ENCODE measurements at regions not wholly inside any gene's neighbourhood (a gene's known extent, or its start where the extent isn't known, plus 50 kb on each side); places are given as distances from the start of the nearest gene placed in this dataset.

GRCh38 chr14:98412431-98412830, 859.6 kb downstream of the BCL11B start:
- no peak for DNase-seq (ENCODE audit: low read depth)
- H3K4me3 ChIP-seq (ENCODE audit: low read depth, low read length), result no peak overlapping the region
- no peak for TF ChIP-seq CTCF (conservative IDR thresholded peaks at IDR 0.05; ENCODE audit: low read depth, low read length)

- no peak for TF ChIP-seq CTCF (conservative IDR thresholded peaks at IDR 0.05; ENCODE audit: low read depth, low read length)
- DNase-seq (ENCODE audit: low read depth), result no peak
- H3K4me3 ChIP-seq (ENCODE audit: low read depth, low read length), result no peak overlapping the region
These were observed 856.2 kb downstream of the BCL11B start for GRCh38 chr14:98415766-98416165.

- no peak for DNase-seq (ENCODE audit: low read depth)
- no peak overlapping the region for H3K4me3 ChIP-seq (ENCODE audit: low read depth, low read length)
- TF ChIP-seq CTCF (conservative IDR thresholded peaks at IDR 0.05; ENCODE audit: low read depth, low read length), result no peak
These were observed 855.0 kb downstream of the BCL11B start for GRCh38 chr14:98417001-98417400.

- no peak overlapping the region for H3K4me3 ChIP-seq (ENCODE audit: low read depth, low read length)
- no peak for TF ChIP-seq CTCF (conservative IDR thresholded peaks at IDR 0.05; ENCODE audit: low read depth, low read length)
- no peak for DNase-seq (ENCODE audit: low read depth)
These were observed 843.5 kb downstream of the BCL11B start for GRCh38 chr14:98428483-98428994.

DNA sequence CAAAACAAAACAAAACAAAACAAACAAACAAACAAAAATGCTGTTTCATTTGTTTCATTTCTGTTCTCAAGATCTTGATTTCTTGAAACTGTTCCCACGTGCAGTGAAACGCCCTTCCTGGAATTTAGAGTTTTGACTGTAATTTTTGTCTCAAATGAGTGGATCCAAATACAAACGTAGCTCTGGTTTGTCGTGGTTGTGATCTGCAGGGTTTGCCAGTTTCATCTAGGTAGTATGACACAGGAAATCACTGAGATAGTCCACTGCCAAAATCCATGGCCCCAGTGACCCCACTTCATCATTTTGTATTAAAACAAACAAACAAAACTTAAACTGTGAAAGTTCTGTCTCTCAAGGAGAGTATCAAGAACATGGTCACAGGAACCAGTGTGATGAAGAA, 838.6 kb downstream of the BCL11B start:
- no peak for TF ChIP-seq CTCF (conservative IDR thresholded peaks at IDR 0.05; ENCODE audit: low read depth, low read length)
- no peak overlapping the region for H3K4me3 ChIP-seq (ENCODE audit: low read depth, low read length)
- DNase-seq (ENCODE audit: low read depth), result no peak

DNA sequence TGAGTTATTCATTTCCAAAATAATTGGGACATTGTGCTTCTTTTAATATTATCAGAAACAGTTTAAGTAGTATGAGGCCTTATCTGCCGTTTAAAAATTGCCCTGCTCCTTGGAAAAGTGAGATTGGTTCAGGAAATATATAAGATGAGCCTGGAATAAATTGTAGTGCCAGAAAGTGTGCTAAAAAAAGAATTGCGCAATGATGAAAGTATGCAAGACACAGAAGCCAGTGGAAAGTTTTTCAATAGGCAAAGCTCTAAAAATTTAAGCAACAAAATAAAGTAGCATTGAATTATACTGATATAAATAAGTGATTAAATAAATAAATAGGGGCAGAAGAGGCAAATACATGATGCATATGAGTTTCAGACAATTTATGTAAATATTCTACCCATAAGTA, 834.9 kb downstream of the BCL11B start:
- no peak for TF ChIP-seq CTCF (conservative IDR thresholded peaks at IDR 0.05; ENCODE audit: low read depth, low read length)
- DNase-seq (ENCODE audit: low read depth), result no peak
- H3K4me3 ChIP-seq (ENCODE audit: low read depth, low read length), result no peak overlapping the region

DNA sequence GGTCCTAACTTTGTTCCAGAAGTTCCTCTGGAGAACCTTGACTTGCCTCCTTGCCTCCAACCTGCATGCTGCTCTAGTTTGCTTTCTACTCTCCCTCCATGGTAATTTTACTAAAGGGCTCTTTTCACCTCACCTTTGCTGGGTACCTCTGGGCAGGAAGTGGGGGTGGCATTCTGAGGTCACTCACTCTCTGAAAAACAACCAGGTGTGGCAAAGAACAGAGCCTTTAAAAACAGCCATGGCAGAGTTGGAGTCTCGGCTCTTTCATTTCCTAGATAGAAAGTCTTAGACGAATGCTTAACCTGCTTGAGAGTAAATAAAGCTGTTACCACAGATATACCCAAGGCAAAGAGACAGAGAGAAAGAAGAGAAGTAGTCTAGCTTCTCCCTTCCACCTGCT, 827.9 kb downstream of the BCL11B start:
- no peak for DNase-seq (ENCODE audit: low read depth)
- no peak overlapping the region for H3K4me3 ChIP-seq (ENCODE audit: low read depth, low read length)
- TF ChIP-seq CTCF (conservative IDR thresholded peaks at IDR 0.05; ENCODE audit: low read depth, low read length), result no peak

Data from choroid plexus epithelial cell (primary cell).